K562 (cell line): ENCODE measurements at regions not wholly inside any gene's neighbourhood (a gene's known extent, or its start where the extent isn't known, plus 50 kb on each side); places are given as distances from the start of the nearest gene placed in this dataset.

ENCODE experiments used
- COPS2 ChIP-seq: fragments of 450-650 bp; conservative IDR thresholded peaks from 2 replicates; pipeline ENCODE4 v1.6.1; 2016; ENCODE audit warnings: mild to moderate bottlenecking, moderate library complexity
- E2F1 ChIP-seq: sonication (generic); formaldehyde crosslinking; IDR thresholded peaks from 2 replicates; pipeline ENCODE4 v1.8.1; 2023; ENCODE audit warnings: mild to moderate bottlenecking, missing genetic modification reagents, moderate library complexity
- GATAD2B ChIP-seq: fragments of 450-650 bp; IDR thresholded peaks from 2 replicates; pipeline ENCODE4 v1.6.1; 2017; ENCODE audit warnings: mild to moderate bottlenecking, borderline replicate concordance
- HBP1 ChIP-seq: fragments of 450-650 bp; formaldehyde crosslinking; IDR thresholded peaks from 2 replicates; pipeline ENCODE4 v1.4.0; 2022; ENCODE audit warnings: missing genetic modification characterization
- IRF2 ChIP-seq: sonication (generic); formaldehyde crosslinking; IDR thresholded peaks from 2 replicates; pipeline ENCODE4 v1.8.1; 2022; ENCODE audit warnings: mild to moderate bottlenecking, missing genetic modification reagents
- JUN ChIP-seq, 2 experiments: sonication (generic) in 1 of 2; formaldehyde crosslinking in 1 of 2; IDR thresholded peaks; 2 replicates each; pipeline versions ENCODE4 v1.6.1 to v1.8.0; 2012 to 2022; ENCODE audit warnings: borderline replicate concordance in 2 of 2, mild to moderate bottlenecking in 2 of 2, improper control_type of control experiment in 1 of 2, low read depth in 1 of 2, low read length in 1 of 2, missing genetic modification reagents in 1 of 2
- MAFK ChIP-seq: IDR thresholded peaks from 2 replicates; pipeline ENCODE4 v1.6.1; 2011; ENCODE audit warnings: low read length, improper control_type of control experiment
- MAZ ChIP-seq, 2 experiments: fragments of 450-650 bp in 1 of 2; sonication (generic) in 1 of 2; formaldehyde crosslinking; IDR thresholded peaks in 1 of 2; conservative IDR thresholded peaks in 1 of 2; 2 replicates each; pipeline versions ENCODE4 v1.4.0 to v1.5.0; 2020; ENCODE audit warnings: mild to moderate bottlenecking in 1 of 2, missing genetic modification reagents in 1 of 2
- MIER1 ChIP-seq: fragments of 450-650 bp; IDR thresholded peaks from 2 replicates; pipeline ENCODE4 v1.6.1; 2016; ENCODE audit warnings: antibody characterized with exemption, mild to moderate bottlenecking, low read depth
- PHB ChIP-seq: fragments of 250-450 bp; sonication (Bioruptor Pico); IDR thresholded peaks from 2 replicates; pipeline ENCODE4 v1.5.0; 2021
- POU5F1 ChIP-seq: fragments of 150-350 bp; IDR thresholded peaks from 2 replicates; pipeline ENCODE4 v1.6.1; 2014; ENCODE audit warnings: borderline replicate concordance, low read length, low read depth, mild to moderate bottlenecking; ENCODE audit not compliant: partially characterized antibody
- RBM15 ChIP-seq: fragments of 200-400 bp; formaldehyde crosslinking; IDR thresholded peaks from 2 replicates; pipeline ENCODE4 v1.6.1; 2018; ENCODE audit warnings: mild to moderate bottlenecking, low read length, moderate library complexity; ENCODE audit not compliant: insufficient read depth
- RBM25 ChIP-seq: fragments of 200-400 bp; formaldehyde crosslinking; IDR thresholded peaks from 2 replicates; pipeline ENCODE4 v1.6.1; 2018; ENCODE audit warnings: low read length, low read depth, moderate library complexity; ENCODE audit not compliant: severe bottlenecking
- RBM34 ChIP-seq: fragments of 200-400 bp; formaldehyde crosslinking; IDR thresholded peaks from 2 replicates; pipeline ENCODE4 v1.6.1; 2018; ENCODE audit warnings: low read length, borderline replicate concordance; ENCODE audit not compliant: insufficient read depth
- SIN3A ChIP-seq, 2 experiments: fragments of 150-350 bp in 1 of 2; IDR thresholded peaks; 2 replicates each; pipeline ENCODE4 v1.6.1; 2011 to 2016; ENCODE audit warnings: borderline replicate concordance in 2 of 2, low read depth in 2 of 2, low read length in 2 of 2, mild to moderate bottlenecking in 2 of 2, moderate library complexity in 2 of 2; ENCODE audit not compliant: control insufficient read depth in 1 of 2
- SOX6 ChIP-seq: fragments of 450-650 bp; IDR thresholded peaks from 2 replicates; pipeline ENCODE4 v1.6.1; 2014; ENCODE audit warnings: mild to moderate bottlenecking
- U2AF2 ChIP-seq: fragments of 200-400 bp; formaldehyde crosslinking; optimal IDR thresholded peaks from 2 replicates; pipeline ENCODE3; 2017; ENCODE audit warnings: low read depth, mild to moderate bottlenecking, low read length
- ZBTB26 ChIP-seq: fragments of 450-650 bp; formaldehyde crosslinking; IDR thresholded peaks from 2 replicates; pipeline ENCODE4 v1.4.0; 2022; ENCODE audit warnings: missing genetic modification characterization
- ZFP30 ChIP-seq: fragments of 250-450 bp; sonication (Bioruptor Pico); IDR thresholded peaks from 2 replicates; pipeline ENCODE4 v1.8.0; 2022; ENCODE audit warnings: moderate library complexity, mild to moderate bottlenecking, inconsistent platforms, borderline replicate concordance
- ZNF311 ChIP-seq: fragments of 250-450 bp; sonication (Bioruptor Pico); IDR thresholded peaks from 2 replicates; pipeline ENCODE4 v1.4.0; 2020; ENCODE audit warnings: mild to moderate bottlenecking, moderate library complexity
- ZNF445 ChIP-seq: fragments of 250-450 bp; sonication (Bioruptor Pico); IDR thresholded peaks from 2 replicates; pipeline ENCODE4 v1.4.0; 2020; ENCODE audit warnings: low read depth, mild to moderate bottlenecking, moderate library complexity
- ZNF586 ChIP-seq: fragments of 450-650 bp; formaldehyde crosslinking; conservative IDR thresholded peaks from 2 replicates; pipeline ENCODE4 v1.4.0; 2020; ENCODE audit warnings: mild to moderate bottlenecking, moderate library complexity
- ZNF655 ChIP-seq: fragments of 250-450 bp; sonication (Bioruptor Pico); IDR thresholded peaks from 2 replicates; pipeline ENCODE4 v1.5.0; 2021

- TF ChIP-seq ZNF311 (CRISPR knock-in tag): 0 out of 2 replicates have a peak, but pooled peaks have one; percentile 29
- no peak for TF ChIP-seq RBM15
- 0 out of 2 replicates have a peak, but pooled peaks have one; percentile 31 for TF ChIP-seq HBP1 (CRISPR knock-in tag)
- peak; percentile 75; the same call in 1 of the 2 replicates for TF ChIP-seq ZBTB26 (CRISPR knock-in tag)
- TF ChIP-seq SIN3A (IDR thresholded peaks at IDR 0.05; ENCODE audit: borderline replicate concordance in 2 of 2, control insufficient read depth in 1 of 2, low read depth in 2 of 2, low read length in 2 of 2): no peak
- TF ChIP-seq ZFP30 (CRISPR knock-in tag): no peak
- TF ChIP-seq POU5F1: no peak
- TF ChIP-seq ZNF445 (CRISPR knock-in tag): no peak
- TF ChIP-seq IRF2 (CRISPR knock-in tag): no peak
- TF ChIP-seq RBM34: no peak
- TF ChIP-seq MAFK: no peak
- TF ChIP-seq ZNF586 (CRISPR knock-in tag): no peak
- TF ChIP-seq MIER1: no peak
- no peak for TF ChIP-seq GATAD2B
- no peak for TF ChIP-seq U2AF2
- TF ChIP-seq E2F1: no peak
- TF ChIP-seq RBM25: no peak
- TF ChIP-seq PHB (CRISPR knock-in tag): no peak
- TF ChIP-seq JUN (IDR thresholded peaks at IDR 0.05; ENCODE audit: borderline replicate concordance, low read depth, low read length): no peak
- TF ChIP-seq JUN (CRISPR knock-in tag; IDR thresholded peaks at IDR 0.05; ENCODE audit: borderline replicate concordance): no peak
- no peak for TF ChIP-seq ZNF655 (CRISPR knock-in tag)
- no peak for TF ChIP-seq COPS2
- TF ChIP-seq MAZ (CRISPR knock-in tag; conservative IDR thresholded peaks at IDR 0.05 in 1 of 2, IDR thresholded peaks at IDR 0.05 in 1 of 2): 0 out of 4 replicates have a peak, but pooled peaks of 1 of the 2 experiments have one; percentile 32
- peak; percentile 75 for TF ChIP-seq SOX6
These were observed 143.4 kb upstream of the ERRFI1 start (continued) for GRCh38 chr1:8169364-8170058.
